Calu3 (cell line): ENCODE measurements at regions not wholly inside any gene's neighbourhood (a gene's known extent, or its start where the extent isn't known, plus 50 kb on each side); places are given as distances from the start of the nearest gene placed in this dataset.
"Not testable (repeated sequence)": the region's sequence is repeated elsewhere in the genome, so short reads cannot be mapped to it uniquely, and the experiment has no call there.

Experiments
- BruUV-seq: library from RNA; stranded (reverse); fragments of 400-500 nt; replicated peaks from 2 replicates; lab custom pipeline; 2021; lab: Mats Ljungman, UMichigan
- CTCF ChIA-PET: fragments of 300-600 bp; sonication (Branson Sonifier 250); formaldehyde crosslinking; loops from one replicate; lab custom pipeline; 2022; ENCODE audit warnings: antibody characterized with exemption; lab: Charles Lee
- DNase-seq: peaks from one replicate; pipeline ENCODE4 v3.0.0; 2022
- H3K27ac Mint-ChIP-seq: one replicate; pipeline ENCODE4 v1.8.0; 2022; ENCODE audit warnings: mixed read lengths; ENCODE audit not compliant: unreplicated experiment
- H3K27me3 Mint-ChIP-seq: one replicate; pipeline ENCODE4 v1.8.0; 2022; ENCODE audit warnings: mixed read lengths; ENCODE audit not compliant: unreplicated experiment
- H3K36me3 Mint-ChIP-seq: one replicate; pipeline ENCODE4 v1.8.0; 2022; ENCODE audit warnings: mild to moderate bottlenecking, moderate library complexity, mixed read lengths; ENCODE audit not compliant: insufficient read depth, unreplicated experiment
- H3K4me1 Mint-ChIP-seq: one replicate; pipeline ENCODE4 v1.8.0; 2022; ENCODE audit warnings: mild to moderate bottlenecking, low read depth, mixed read lengths; ENCODE audit not compliant: unreplicated experiment
- H3K4me3 Mint-ChIP-seq: one replicate; pipeline ENCODE4 v1.8.0; 2022; ENCODE audit warnings: mild to moderate bottlenecking, low read depth, moderate library complexity, mixed read lengths; ENCODE audit not compliant: unreplicated experiment
- H3K9me3 Mint-ChIP-seq: one replicate; pipeline ENCODE4 v1.8.0; 2022; ENCODE audit warnings: low read depth, mixed read lengths; ENCODE audit not compliant: unreplicated experiment
- CTCF ChIP-seq: fragments of 200-600 bp; IDR thresholded peaks from one replicate; pipeline ENCODE4 v1.8.0; 2022; ENCODE audit warnings: antibody characterized with exemption; ENCODE audit not compliant: unreplicated experiment
- intact Hi-C: fragments of 100-400 bp; cut with micrococcal nuclease; formaldehyde crosslinking; loops from one replicate; pipeline ENCODE4 v1.10.0; 2022; ENCODE audit not compliant: unreplicated experiment

GRCh38 chrX:66698273-66699204, 59.7 kb upstream of the EDA2R start:
- CTCF ChIA-PET = no interaction called here
- Mint-ChIP-seq H3K4me3 (no peak overlapping the region), H3K4me1 (no peaks in the 10 kb centered on the region), H3K36me3 (no peaks in the 10 kb centered on the region), H3K9me3 (peaks cover 7% of the 10 kb centered on the region), H3K27ac (no peak overlapping the region), H3K27me3 (no peaks in the 10 kb centered on the region)
- BruUV-seq = no TSS peak
- DNase-seq = no peak
- no peak for TF ChIP-seq CTCF
- intact Hi-C loops = no loop called here

- DNase-seq, H3K27ac Mint-ChIP-seq, H3K9me3 Mint-ChIP-seq, CTCF ChIA-PET, H3K36me3 Mint-ChIP-seq, H3K27me3 Mint-ChIP-seq, BruUV-seq, H3K4me3 Mint-ChIP-seq, intact Hi-C loops, H3K4me1 Mint-ChIP-seq: not testable (repeated sequence)
Measured at GRCh38 chrX:66692512-66692911, 53.6 kb upstream of the EDA2R start.
